A549 (cell line): ENCODE measurements at regions not wholly inside any gene's neighbourhood (a gene's known extent, or its start where the extent isn't known, plus 50 kb on each side); places are given as distances from the start of the nearest gene placed in this dataset.

Experiments used
- EP300 ChIP-seq, 2 experiments: fragments of >200 bp; sonication (Bioruptor Twin); formaldehyde crosslinking; IDR thresholded peaks; 2 replicates in 1 of 2; 3 replicates in 1 of 2; pipeline ENCODE4 v1.6.1; 2016 to 2017
- KDM1A ChIP-seq: fragments of 200-600 bp; sonication (generic); IDR thresholded peaks from 2 replicates; pipeline ENCODE4 v1.6.1; 2016; ENCODE audit warnings: low read depth, mild to moderate bottlenecking
- MAFK ChIP-seq: fragments of 450-650 bp; IDR thresholded peaks from 2 replicates; pipeline ENCODE4 v1.6.1; 2014; ENCODE audit not compliant: partially characterized antibody
- POLR2A ChIP-seq: IDR thresholded peaks from 2 replicates; pipeline ENCODE4 v1.6.1; 2012; ENCODE audit warnings: mild to moderate bottlenecking, low read length
- TF ChIP-seq, protein P1 (sequence below): IDR thresholded peaks from 2 replicates; pipeline ENCODE4 v1.6.1; 2012
- TF ChIP-seq, protein P2 (sequence below): fragments of >200 bp; sonication (Bioruptor Twin); formaldehyde crosslinking; IDR thresholded peaks from 3 replicates; pipeline ENCODE4 v1.5.1; 2016

DNA sequence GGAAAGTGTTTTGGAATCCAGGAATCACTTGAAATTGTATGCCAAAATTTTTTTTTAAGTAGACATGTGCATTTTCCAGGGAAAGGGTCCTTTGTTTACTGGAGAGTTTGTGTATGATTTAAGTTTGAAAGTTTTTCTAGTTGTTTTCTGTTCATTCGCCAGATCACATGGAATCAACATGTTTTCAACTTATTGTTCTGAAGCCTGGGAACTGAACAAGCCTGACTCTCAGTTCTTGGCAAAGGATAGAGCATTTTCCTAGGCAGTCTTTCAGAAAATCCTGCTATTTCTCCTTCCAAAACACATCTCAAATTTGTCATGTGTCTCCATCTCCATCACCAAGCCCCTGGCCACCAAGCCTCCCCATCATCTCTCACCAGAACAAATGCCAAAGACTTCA, 374.8 kb downstream of the MAFB start:
- TF ChIP-seq, protein P1, sequence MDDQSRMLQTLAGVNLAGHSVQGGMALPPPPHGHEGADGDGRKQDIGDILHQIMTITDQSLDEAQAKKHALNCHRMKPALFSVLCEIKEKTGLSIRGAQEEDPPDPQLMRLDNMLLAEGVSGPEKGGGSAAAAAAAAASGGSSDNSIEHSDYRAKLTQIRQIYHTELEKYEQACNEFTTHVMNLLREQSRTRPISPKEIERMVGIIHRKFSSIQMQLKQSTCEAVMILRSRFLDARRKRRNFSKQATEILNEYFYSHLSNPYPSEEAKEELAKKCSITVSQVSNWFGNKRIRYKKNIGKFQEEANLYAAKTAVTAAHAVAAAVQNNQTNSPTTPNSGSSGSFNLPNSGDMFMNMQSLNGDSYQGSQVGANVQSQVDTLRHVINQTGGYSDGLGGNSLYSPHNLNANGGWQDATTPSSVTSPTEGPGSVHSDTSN, result no peak
- TF ChIP-seq MAFK (no peak), KDM1A (no peak), POLR2A (no peak), EP300 (IDR thresholded peaks at IDR 0.05) (no peak)
- TF ChIP-seq, protein P2, sequence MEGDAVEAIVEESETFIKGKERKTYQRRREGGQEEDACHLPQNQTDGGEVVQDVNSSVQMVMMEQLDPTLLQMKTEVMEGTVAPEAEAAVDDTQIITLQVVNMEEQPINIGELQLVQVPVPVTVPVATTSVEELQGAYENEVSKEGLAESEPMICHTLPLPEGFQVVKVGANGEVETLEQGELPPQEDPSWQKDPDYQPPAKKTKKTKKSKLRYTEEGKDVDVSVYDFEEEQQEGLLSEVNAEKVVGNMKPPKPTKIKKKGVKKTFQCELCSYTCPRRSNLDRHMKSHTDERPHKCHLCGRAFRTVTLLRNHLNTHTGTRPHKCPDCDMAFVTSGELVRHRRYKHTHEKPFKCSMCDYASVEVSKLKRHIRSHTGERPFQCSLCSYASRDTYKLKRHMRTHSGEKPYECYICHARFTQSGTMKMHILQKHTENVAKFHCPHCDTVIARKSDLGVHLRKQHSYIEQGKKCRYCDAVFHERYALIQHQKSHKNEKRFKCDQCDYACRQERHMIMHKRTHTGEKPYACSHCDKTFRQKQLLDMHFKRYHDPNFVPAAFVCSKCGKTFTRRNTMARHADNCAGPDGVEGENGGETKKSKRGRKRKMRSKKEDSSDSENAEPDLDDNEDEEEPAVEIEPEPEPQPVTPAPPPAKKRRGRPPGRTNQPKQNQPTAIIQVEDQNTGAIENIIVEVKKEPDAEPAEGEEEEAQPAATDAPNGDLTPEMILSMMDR, result no peak
